ENCODE measurements at regions not wholly inside any gene's neighbourhood (a gene's known extent, or its start where the extent isn't known, plus 50 kb on each side); places are given as distances from the start of the nearest gene placed in this dataset.

DNA sequence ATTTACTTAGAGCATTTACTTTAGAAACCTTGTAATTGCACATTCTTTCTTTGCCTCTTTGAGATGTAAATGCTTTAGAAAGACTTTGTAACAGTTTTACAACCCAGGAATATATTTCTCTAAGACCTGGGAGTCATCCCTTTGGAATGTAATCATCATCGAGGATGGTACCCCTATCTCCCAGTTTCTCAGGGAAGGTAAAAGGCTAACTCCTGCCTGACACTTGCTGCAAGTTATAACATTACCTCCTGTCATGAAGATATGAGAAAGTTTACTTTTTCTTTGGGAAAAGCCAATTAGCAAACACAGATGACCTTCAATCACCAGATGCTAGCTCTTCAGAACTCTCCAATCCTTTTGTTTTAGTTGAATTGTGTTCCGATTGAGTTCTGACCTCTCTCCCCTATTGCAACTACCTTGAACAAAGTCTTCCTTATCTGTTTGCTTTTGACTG is 420.3 kb upstream of the FSIP2 start:
- TF ChIP-seq POLR2A (IDR thresholded peaks at IDR 0.05) = no peak
- TF ChIP-seq, protein P1, sequence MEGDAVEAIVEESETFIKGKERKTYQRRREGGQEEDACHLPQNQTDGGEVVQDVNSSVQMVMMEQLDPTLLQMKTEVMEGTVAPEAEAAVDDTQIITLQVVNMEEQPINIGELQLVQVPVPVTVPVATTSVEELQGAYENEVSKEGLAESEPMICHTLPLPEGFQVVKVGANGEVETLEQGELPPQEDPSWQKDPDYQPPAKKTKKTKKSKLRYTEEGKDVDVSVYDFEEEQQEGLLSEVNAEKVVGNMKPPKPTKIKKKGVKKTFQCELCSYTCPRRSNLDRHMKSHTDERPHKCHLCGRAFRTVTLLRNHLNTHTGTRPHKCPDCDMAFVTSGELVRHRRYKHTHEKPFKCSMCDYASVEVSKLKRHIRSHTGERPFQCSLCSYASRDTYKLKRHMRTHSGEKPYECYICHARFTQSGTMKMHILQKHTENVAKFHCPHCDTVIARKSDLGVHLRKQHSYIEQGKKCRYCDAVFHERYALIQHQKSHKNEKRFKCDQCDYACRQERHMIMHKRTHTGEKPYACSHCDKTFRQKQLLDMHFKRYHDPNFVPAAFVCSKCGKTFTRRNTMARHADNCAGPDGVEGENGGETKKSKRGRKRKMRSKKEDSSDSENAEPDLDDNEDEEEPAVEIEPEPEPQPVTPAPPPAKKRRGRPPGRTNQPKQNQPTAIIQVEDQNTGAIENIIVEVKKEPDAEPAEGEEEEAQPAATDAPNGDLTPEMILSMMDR (IDR thresholded peaks at IDR 0.05) = no peak

All from esophagus squamous epithelium (tissue), 4 donors.